Loucy (cell line): ENCODE measurements at regions not wholly inside any gene's neighbourhood (a gene's known extent, or its start where the extent isn't known, plus 50 kb on each side); places are given as distances from the start of the nearest gene placed in this dataset.

Experiments
- H2AFZ ChIP-seq: fragments of 200-600 bp; sonication (generic); 2 replicates; pipeline ENCODE4 v1.6.0; 2016; ENCODE audit warnings: antibody characterized with exemption, mild to moderate bottlenecking, low read length, moderate library complexity
- H3F3A ChIP-seq: fragments of 200-600 bp; 2 replicates; pipeline ENCODE4 v1.6.0; 2016; ENCODE audit warnings: antibody characterized with exemption, low read depth, mild to moderate bottlenecking
- H3K27me3 ChIP-seq: fragments of 200-600 bp; sonication (generic); 2 replicates; pipeline ENCODE4 v1.6.1; 2014; ENCODE audit warnings: low read length, mild to moderate bottlenecking; ENCODE audit not compliant: insufficient read depth, poor library complexity, severe bottlenecking
- H3K36me3 ChIP-seq: fragments of 200-600 bp; sonication (generic); 2 replicates; pipeline ENCODE4 v1.6.1; 2016; ENCODE audit warnings: low read length; ENCODE audit not compliant: insufficient read depth
- H3K4me1 ChIP-seq: fragments of 200-600 bp; sonication (generic); 2 replicates; pipeline ENCODE4 v1.5.1; 2014; ENCODE audit warnings: low read length, mild to moderate bottlenecking; ENCODE audit not compliant: insufficient read depth, poor library complexity, severe bottlenecking
- H3K4me2 ChIP-seq: fragments of 200-600 bp; sonication (generic); 2 replicates; pipeline ENCODE4 v1.6.0; 2014; ENCODE audit warnings: antibody characterized with exemption, low read length, low read depth, mild to moderate bottlenecking; ENCODE audit not compliant: poor library complexity, severe bottlenecking
- H3K4me3 ChIP-seq: fragments of 200-600 bp; sonication (generic); 2 replicates; pipeline ENCODE4 v1.5.1; 2014; ENCODE audit warnings: low read length, mild to moderate bottlenecking, mixed read lengths; ENCODE audit not compliant: poor library complexity, severe bottlenecking
- H3K79me2 ChIP-seq: fragments of 200-600 bp; sonication (generic); 2 replicates; pipeline ENCODE4 v1.6.1; 2014; ENCODE audit warnings: low read length; ENCODE audit not compliant: insufficient read depth
- H3K9ac ChIP-seq: fragments of 200-600 bp; sonication (generic); 2 replicates; pipeline ENCODE4 v1.6.0; 2014; ENCODE audit warnings: mild to moderate bottlenecking, low read depth, low read length, moderate library complexity; ENCODE audit not compliant: poor library complexity, severe bottlenecking
- H3K9me2 ChIP-seq: fragments of 200-600 bp; sonication (generic); replicated peaks from 2 replicates; pipeline ENCODE4 v1.6.1; 2016; ENCODE audit warnings: low read depth, low read length, mixed read lengths
- H3K9me3 ChIP-seq: fragments of 200-600 bp; sonication (generic); 2 replicates; pipeline ENCODE4 v1.6.1; 2014; ENCODE audit warnings: mild to moderate bottlenecking, antibody characterized with exemption, low read length, low read depth; ENCODE audit not compliant: insufficient read depth
- H4K20me1 ChIP-seq: fragments of 200-600 bp; sonication (generic); 2 replicates; pipeline ENCODE4 v1.6.0; 2014; ENCODE audit warnings: antibody characterized with exemption, low read length, mild to moderate bottlenecking; ENCODE audit not compliant: insufficient read depth, poor library complexity, severe bottlenecking
- EZH2phosphoT487 ChIP-seq: fragments of 200-600 bp; IDR thresholded peaks from 2 replicates; pipeline ENCODE4 v1.6.1; 2018; ENCODE audit warnings: antibody characterized with exemption, mild to moderate bottlenecking, moderate library complexity, borderline replicate concordance
- TF ChIP-seq, protein P1 (sequence below): fragments of 200-600 bp; sonication (generic); conservative IDR thresholded peaks from 2 replicates; pipeline ENCODE4 v1.5.1; 2014; ENCODE audit warnings: mild to moderate bottlenecking, antibody characterized with exemption, low read length

DNA sequence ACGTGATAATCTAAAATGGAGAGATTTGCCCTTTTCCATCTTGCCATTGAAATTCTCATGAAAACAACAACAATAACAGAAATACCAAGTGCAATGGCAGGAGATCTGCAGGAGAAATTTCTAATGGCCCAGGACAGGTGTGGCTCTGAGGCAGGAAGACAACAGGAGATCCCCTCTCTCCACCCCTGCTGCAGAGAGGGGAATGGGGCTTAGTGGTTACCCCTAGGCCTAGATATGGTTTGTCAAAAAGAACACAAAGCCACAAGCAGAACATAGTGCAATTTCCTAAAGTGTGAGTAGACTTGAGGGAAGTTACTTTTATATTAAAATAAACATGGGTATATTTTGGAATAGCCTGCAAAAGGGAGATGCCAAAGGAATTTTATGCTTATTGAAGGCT, 369.5 kb downstream of the KCNRG start:
- Histone ChIP-seq H4K20me1 (peaks cover 6% of the 10 kb centered on the region), H3K4me1 (peaks cover 46% of the 10 kb centered on the region), H3K9me2 (no peaks in the 10 kb centered on the region), H3K27me3 (no peaks in the 10 kb centered on the region), H3K9ac (no peak overlapping the region), H3K79me2 (peaks cover 25% of the 10 kb centered on the region; the same call in 1 of the 2 replicates), H3F3A (no peaks in the 10 kb centered on the region), H2AFZ (no peak overlapping the region), H3K4me2 (peak overlapping the region; percentile 1), H3K9me3 (peaks cover 18% of the 10 kb centered on the region), H3K4me3 (no peak overlapping the region), H3K36me3 (peaks cover 10% of the 10 kb centered on the region; the same call in 1 of the 2 replicates)
- TF ChIP-seq, protein P1, sequence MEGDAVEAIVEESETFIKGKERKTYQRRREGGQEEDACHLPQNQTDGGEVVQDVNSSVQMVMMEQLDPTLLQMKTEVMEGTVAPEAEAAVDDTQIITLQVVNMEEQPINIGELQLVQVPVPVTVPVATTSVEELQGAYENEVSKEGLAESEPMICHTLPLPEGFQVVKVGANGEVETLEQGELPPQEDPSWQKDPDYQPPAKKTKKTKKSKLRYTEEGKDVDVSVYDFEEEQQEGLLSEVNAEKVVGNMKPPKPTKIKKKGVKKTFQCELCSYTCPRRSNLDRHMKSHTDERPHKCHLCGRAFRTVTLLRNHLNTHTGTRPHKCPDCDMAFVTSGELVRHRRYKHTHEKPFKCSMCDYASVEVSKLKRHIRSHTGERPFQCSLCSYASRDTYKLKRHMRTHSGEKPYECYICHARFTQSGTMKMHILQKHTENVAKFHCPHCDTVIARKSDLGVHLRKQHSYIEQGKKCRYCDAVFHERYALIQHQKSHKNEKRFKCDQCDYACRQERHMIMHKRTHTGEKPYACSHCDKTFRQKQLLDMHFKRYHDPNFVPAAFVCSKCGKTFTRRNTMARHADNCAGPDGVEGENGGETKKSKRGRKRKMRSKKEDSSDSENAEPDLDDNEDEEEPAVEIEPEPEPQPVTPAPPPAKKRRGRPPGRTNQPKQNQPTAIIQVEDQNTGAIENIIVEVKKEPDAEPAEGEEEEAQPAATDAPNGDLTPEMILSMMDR: no peak
- no peak for TF ChIP-seq EZH2phosphoT487

GRCh38 chr13:50386541-50387050, 371.4 kb downstream of the KCNRG start:
- Histone ChIP-seq H2AFZ (no peak overlapping the region), H4K20me1 (peaks cover 6% of the 10 kb centered on the region), H3K36me3 (peaks cover 5% of the 10 kb centered on the region; the same call in 1 of the 2 replicates), H3K4me3 (no peak overlapping the region), H3K79me2 (peaks cover 22% of the 10 kb centered on the region; the same call in 1 of the 2 replicates), H3K27me3 (no peaks in the 10 kb centered on the region), H3K4me1 (peaks cover 46% of the 10 kb centered on the region), H3K4me2 (peak overlapping the region; percentile 11), H3K9me3 (peaks cover 4% of the 10 kb centered on the region), H3K9ac (no peak overlapping the region), H3K9me2 (no peaks in the 10 kb centered on the region), H3F3A (no peaks in the 10 kb centered on the region)
- TF ChIP-seq, protein P1: no peak
- no peak for TF ChIP-seq EZH2phosphoT487

- Histone ChIP-seq H3K27me3 (no peaks in the 10 kb centered on the region), H3K36me3 (peaks cover 5% of the 10 kb centered on the region; the same call in 1 of the 2 replicates), H3K4me3 (no peak overlapping the region), H3K9me3 (no peaks in the 10 kb centered on the region), H2AFZ (no peak overlapping the region), H3K4me2 (peak overlapping the region; percentile 11), H3K9ac (no peak overlapping the region), H4K20me1 (peaks cover 6% of the 10 kb centered on the region), H3K4me1 (peaks cover 46% of the 10 kb centered on the region), H3F3A (no peaks in the 10 kb centered on the region), H3K79me2 (peaks cover 22% of the 10 kb centered on the region; the same call in 1 of the 2 replicates), H3K9me2 (no peaks in the 10 kb centered on the region)
- no peak for TF ChIP-seq EZH2phosphoT487
- TF ChIP-seq, protein P1: peak; percentile 61
Observed at GRCh38 chr13:50387051-50387581, 371.9 kb downstream of the KCNRG start.
